Putamen (tissue), 1 donor: ENCODE measurements at regions not wholly inside any gene's neighbourhood (a gene's known extent, or its start where the extent isn't known, plus 50 kb on each side); places are given as distances from the start of the nearest gene placed in this dataset.
"Not testable (repeated sequence)": the region's sequence is repeated elsewhere in the genome, so short reads cannot be mapped to it uniquely, and the experiment has no call there.

Experiments
- DNase-seq: peaks from one replicate; pipeline ENCODE4 v3.0.0-alpha.2; 2016; ENCODE audit warnings: low spot score

- no peak for DNase-seq
Observed at GRCh38 chr14:106665814-106666213, 1139.4 kb downstream of the TMEM121 start.

GRCh38 chr14:106666341-106666740, 1140.0 kb downstream of the TMEM121 start:
- no peak for DNase-seq

GRCh38 chr14:106670011-106670410, 1143.6 kb downstream of the TMEM121 start:
- no peak for DNase-seq

DNA sequence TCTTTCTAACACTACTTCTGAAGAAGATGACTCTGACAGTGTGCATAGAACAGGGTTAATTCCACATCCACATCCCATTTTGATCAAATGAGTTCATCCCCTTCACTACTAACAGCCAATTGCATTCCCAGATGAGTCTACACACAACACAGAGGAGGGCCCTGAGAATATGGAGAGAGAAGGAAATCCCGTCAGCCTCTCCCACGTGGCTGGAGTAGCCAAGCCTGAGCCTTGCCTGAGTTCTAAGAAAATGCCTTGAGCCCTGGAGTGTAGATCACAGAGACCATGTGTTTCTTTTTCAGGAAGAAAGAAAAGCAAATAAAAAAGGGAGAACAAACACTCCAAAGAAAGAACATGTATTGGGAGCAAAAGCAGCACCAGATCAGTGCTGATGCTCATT, 1147.7 kb downstream of the TMEM121 start:
- not testable (repeated sequence) for DNase-seq

GRCh38 chr14:106674509-106675125, 1148.2 kb downstream of the TMEM121 start:
- not testable (repeated sequence) for DNase-seq

DNA sequence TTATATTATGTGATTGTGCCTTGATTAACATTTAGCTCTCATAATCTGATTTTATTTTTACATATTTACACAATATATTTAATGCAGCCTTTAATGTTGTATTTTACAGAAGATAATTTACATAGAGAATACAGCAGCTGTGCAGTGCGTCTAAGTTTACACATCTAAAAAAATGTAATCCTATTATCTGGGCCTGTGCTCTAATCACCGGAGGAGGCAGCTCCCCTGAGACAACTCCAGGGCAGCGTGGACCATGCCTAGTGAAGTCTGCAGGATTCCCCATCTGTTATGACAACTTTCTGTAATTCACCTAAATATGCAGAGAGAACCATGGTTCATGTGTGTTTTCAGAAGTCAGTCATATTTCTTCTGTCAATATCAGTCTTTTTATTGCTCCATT, 1149.3 kb downstream of the TMEM121 start:
- not testable (repeated sequence) for DNase-seq

DNA sequence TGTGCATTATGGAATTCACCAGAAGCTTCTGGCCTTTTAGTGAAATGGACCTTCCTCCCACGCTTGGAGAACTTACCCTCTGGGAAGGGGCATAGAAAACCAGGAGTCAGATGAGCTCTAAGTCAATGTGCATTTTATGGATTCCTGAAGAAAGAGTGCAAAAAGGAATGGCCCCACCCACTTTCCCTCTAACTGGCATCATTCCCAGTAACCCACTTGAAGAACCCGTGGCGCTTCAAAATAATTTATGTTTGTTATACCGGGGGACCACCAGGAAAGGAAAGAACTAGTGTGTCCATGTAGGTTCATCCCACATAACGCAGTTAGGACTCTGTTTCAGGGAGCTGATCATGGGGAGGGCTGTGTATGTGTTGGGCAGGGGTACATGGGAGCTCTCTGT, 1153.4 kb downstream of the TMEM121 start:
- no peak for DNase-seq

DNA sequence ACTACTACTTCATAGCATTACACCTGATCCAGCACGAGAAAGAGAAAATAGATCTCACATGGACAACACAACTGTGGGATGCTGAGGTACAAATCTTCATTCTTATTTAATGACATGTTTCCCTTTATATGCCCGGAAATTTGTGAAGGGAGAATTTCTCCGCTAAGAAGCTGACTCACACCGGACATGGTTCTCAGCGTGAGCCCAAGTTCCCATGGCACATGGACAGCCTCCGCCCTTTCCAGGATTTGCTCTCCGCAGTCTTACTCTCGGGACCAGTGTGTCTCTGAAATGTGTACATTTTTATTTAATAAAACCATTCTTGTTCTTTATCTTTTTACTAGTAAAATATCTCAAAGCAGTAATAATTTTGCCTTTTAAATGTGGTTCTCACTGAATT, 1154.8 kb downstream of the TMEM121 start:
- DNase-seq, result no peak

- no peak for DNase-seq
Observed at GRCh38 chr14:106681568-106681967, 1155.2 kb downstream of the TMEM121 start.

GRCh38 chr14:106683631-106684030, 1157.2 kb downstream of the TMEM121 start:
- no peak for DNase-seq

- no peak for DNase-seq
Observed at GRCh38 chr14:106686533-106686932, 1160.2 kb downstream of the TMEM121 start.

GRCh38 chr14:106690333-106690891, 1164.0 kb downstream of the TMEM121 start:
- DNase-seq, result no peak

GRCh38 chr14:106691601-106692291, 1165.4 kb downstream of the TMEM121 start:
- no peak for DNase-seq

DNA sequence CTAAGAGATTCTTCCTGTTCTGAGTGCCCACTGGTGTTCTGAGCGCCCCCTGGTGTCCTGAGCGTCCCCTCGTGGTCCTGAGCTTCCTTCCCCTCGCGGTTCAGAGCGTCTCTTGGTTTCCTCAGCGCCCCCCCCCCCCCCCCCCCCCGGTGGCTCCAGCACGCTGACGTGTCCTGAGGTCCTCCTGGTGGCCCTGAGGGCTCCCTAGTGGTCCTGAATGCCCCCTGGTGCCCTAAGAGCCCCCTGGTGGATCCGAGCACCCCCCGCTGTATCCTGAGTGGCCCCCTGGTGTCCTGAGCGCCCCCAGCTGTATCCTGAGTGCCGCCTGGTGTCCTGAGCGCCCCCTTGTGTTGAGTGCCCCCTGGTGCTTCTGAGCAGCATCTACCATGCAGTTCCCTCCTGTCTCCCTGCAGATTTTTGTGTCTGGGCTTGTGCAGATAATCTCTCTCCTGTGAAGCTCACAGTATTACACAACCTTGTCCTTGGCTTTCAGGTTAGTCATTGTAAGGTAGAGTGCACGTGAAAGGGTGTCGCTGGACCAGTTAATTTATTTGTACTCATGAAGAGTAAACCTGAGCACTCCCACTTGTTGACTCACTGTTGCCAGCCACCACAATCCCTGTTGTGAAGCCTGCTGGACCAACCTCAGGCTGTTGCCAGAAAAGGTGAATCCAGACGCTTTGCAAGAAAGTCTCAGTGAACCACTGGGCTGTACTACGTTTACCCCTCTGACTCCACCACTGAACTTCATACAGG, 1168.4 kb downstream of the TMEM121 start:
- no peak for DNase-seq

- not testable (repeated sequence) for DNase-seq
Observed at GRCh38 chr14:106698620-106699267, 1172.4 kb downstream of the TMEM121 start.

GRCh38 chr14:106703651-106704050, 1177.3 kb downstream of the TMEM121 start:
- DNase-seq, result not testable (repeated sequence)

DNA sequence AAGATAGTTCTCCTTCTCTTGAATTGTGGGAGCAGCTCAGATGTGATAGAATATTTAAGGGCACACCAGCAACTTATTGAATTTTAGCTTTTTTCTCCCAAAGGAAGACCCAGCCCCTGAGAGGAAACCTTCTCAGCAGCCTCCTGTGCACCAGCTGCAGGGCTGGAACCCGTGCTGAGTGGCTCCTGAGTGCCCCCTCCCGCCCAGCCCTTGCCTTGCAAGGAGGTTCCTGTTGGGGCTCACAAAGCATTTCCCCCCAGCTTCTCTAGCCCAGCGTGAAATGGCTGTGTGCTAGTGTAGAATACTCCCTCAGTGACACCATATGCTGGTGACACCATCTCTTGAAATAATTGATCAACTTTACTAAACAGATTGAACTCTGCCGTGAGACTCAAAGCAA, 1180.1 kb downstream of the TMEM121 start:
- not testable (repeated sequence) for DNase-seq

GRCh38 chr14:106710187-106710586, 1183.8 kb downstream of the TMEM121 start:
- DNase-seq, result not testable (repeated sequence)

- DNase-seq, result not testable (repeated sequence)
Observed at GRCh38 chr14:106712513-106712912, 1186.1 kb downstream of the TMEM121 start.

DNA sequence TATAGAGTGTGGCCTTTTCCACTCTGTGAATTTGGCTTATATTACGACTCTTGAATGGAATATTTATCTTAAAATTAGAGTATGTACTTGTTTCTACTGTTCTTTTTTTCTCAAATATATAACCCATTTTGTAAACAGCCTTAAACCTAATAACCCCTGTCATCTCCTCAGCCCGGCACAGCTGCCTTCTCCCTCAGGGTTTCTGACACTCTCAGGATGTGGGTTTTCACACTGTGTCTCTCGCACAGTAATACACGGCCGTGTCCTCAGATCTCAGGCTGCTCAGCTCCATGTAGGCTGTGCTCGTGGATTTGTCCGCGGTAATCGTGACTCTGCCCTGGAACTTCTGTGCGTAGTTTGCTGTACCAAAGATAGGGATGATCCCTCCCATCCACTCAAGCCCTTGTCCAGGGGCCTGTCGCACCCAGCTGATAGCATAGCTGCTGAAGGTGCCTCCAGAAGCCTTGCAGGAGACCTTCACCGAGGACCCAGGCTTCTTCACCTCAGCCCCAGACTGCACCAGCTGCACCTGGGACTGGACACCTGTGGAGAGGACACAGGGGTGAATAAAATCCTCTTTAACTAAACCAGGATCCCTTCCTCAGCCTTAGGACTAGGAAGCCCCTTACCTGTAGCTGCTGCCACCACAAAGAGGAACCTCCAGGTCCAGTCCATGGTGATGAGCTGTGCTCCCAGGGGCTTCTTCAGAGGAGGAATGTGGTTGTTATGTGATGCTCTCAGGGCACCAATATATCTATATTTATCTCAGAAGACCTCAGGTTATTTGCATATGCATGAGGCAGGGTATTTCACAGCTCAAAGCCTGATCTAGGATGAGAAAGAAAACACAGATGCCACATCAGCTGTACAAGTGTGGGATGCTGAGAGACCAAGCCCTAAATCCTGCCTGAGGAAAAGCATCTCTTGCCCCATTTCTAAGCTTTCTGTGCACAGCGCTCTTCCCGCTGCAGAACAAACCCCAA, 1188.4 kb downstream of the TMEM121 start:
- DNase-seq, result not testable (repeated sequence)

- DNase-seq, result not testable (repeated sequence)
Observed at GRCh38 chr14:106717544-106717943, 1191.2 kb downstream of the TMEM121 start.
